ENCODE measurements at regions not wholly inside any gene's neighbourhood (a gene's known extent, or its start where the extent isn't known, plus 50 kb on each side); places are given as distances from the start of the nearest gene placed in this dataset.

- TF ChIP-seq, protein P1, sequence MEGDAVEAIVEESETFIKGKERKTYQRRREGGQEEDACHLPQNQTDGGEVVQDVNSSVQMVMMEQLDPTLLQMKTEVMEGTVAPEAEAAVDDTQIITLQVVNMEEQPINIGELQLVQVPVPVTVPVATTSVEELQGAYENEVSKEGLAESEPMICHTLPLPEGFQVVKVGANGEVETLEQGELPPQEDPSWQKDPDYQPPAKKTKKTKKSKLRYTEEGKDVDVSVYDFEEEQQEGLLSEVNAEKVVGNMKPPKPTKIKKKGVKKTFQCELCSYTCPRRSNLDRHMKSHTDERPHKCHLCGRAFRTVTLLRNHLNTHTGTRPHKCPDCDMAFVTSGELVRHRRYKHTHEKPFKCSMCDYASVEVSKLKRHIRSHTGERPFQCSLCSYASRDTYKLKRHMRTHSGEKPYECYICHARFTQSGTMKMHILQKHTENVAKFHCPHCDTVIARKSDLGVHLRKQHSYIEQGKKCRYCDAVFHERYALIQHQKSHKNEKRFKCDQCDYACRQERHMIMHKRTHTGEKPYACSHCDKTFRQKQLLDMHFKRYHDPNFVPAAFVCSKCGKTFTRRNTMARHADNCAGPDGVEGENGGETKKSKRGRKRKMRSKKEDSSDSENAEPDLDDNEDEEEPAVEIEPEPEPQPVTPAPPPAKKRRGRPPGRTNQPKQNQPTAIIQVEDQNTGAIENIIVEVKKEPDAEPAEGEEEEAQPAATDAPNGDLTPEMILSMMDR (IDR thresholded peaks at IDR 0.05) = no peak
- no peaks in the 10 kb centered on the region for H3K36me3 ChIP-seq (ENCODE audit: control insufficient read depth, insufficient read depth, low read length)
- no peaks in the 10 kb centered on the region for H3K36me3 Mint-ChIP-seq
- no peak overlapping the region for H3K4me3 Mint-ChIP-seq
- intact Hi-C loops (cut with micrococcal nuclease) = no loop called here
- peaks cover 0 to 6% of the 10 kb centered on the region in 2 donors for H3K4me1 Mint-ChIP-seq
- no peak overlapping the region for H3K27ac Mint-ChIP-seq
- no peaks in the 10 kb centered on the region for H3K9me3 ChIP-seq (ENCODE audit: control insufficient read depth, insufficient read depth, low read length)
- H3K4me3 ChIP-seq (ENCODE audit: low read length) = no peak overlapping the region
- WGBS (ENCODE audit: insufficient coverage) = 100% methylated on average over 1 of the region's 2 CpGs
- DNase-seq (no peak), ATAC-seq (no peak)
- H3K9me3 Mint-ChIP-seq = no peaks in the 10 kb centered on the region
- H3K27ac ChIP-seq (ENCODE audit: low read length) = no peak overlapping the region
- peaks cover 5 to 10% of the 10 kb centered on the region in 2 donors for H3K27me3 Mint-ChIP-seq (ENCODE audit: low read depth in 2 of 2)
- no peaks in the 10 kb centered on the region for H3K27me3 ChIP-seq (ENCODE audit: control insufficient read depth, insufficient read depth, low read length)
- no peaks in the 10 kb centered on the region for H3K4me1 ChIP-seq (ENCODE audit: control insufficient read depth, insufficient read depth, low read length)
Observed at GRCh38 chr10:8389630-8390029, 335.1 kb downstream of the GATA3 start.

DNA sequence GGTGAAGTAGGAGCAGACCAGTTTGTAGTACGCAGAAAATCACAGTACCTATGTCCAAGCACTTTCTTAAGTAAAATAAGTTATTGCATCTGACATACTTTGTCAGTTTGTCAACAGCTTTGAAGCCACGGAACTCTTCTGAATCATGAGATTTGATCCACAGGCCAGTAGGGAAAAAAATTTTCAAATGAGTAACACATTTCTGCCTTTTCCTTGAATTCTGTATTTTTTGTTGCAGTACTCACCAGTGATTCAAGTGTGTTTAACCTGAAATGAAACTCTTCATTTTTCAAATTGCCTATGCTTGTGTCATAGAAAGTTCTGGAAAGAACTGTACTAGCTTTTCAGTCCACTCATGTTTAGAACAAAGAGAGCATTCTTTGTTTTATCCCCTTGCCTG lies 337.7 kb downstream of the GATA3 start:
- H3K4me3 Mint-ChIP-seq = no peak overlapping the region
- TF ChIP-seq, protein P1 (IDR thresholded peaks at IDR 0.05) = no peak

GRCh38 chr10:8393531-8393930 lies 339.0 kb downstream of the GATA3 start:
- no peaks in the 10 kb centered on the region for H3K9me3 ChIP-seq (ENCODE audit: control insufficient read depth, insufficient read depth, low read length)
- Mint-ChIP-seq H3K27ac (no peak overlapping the region), H3K9me3 (no peaks in the 10 kb centered on the region), H3K27me3 (ENCODE audit: low read depth in 2 of 2) (peaks cover 10 to 12% of the 10 kb centered on the region in 2 donors), H3K36me3 (no peaks in the 10 kb centered on the region), H3K4me1 (peaks cover 0 to 5% of the 10 kb centered on the region in 2 donors), H3K4me3 (no peak overlapping the region)
- TF ChIP-seq, protein P1 (IDR thresholded peaks at IDR 0.05) = no peak
- ATAC-seq (no peak), DNase-seq (no peak)
- H3K27ac ChIP-seq (ENCODE audit: low read length) = no peak overlapping the region
- no peak overlapping the region for H3K4me3 ChIP-seq (ENCODE audit: low read length)
- no peaks in the 10 kb centered on the region for H3K36me3 ChIP-seq (ENCODE audit: control insufficient read depth, insufficient read depth, low read length)
- no peaks in the 10 kb centered on the region for H3K27me3 ChIP-seq (ENCODE audit: control insufficient read depth, insufficient read depth, low read length)
- no peaks in the 10 kb centered on the region for H3K4me1 ChIP-seq (ENCODE audit: control insufficient read depth, insufficient read depth, low read length)
- WGBS (ENCODE audit: insufficient coverage) = 82% methylated on average over 2 of the region's 2 CpGs
- intact Hi-C loops (cut with micrococcal nuclease) = no loop called here

More for the DNA sequence above, 337.7 kb downstream of the GATA3 start:
- 93% methylated on average over 2 of the region's 2 CpGs for WGBS (ENCODE audit: insufficient coverage)
- no peaks in the 10 kb centered on the region for H3K9me3 ChIP-seq (ENCODE audit: control insufficient read depth, insufficient read depth, low read length)
- no peak overlapping the region for H3K27ac ChIP-seq (ENCODE audit: low read length)
- Mint-ChIP-seq H3K27me3 (ENCODE audit: low read depth in 2 of 2) (peaks cover 12 to 15% of the 10 kb centered on the region in 2 donors), H3K27ac (no peak overlapping the region), H3K9me3 (no peaks in the 10 kb centered on the region), H3K4me1 (peaks cover 0 to 10% of the 10 kb centered on the region in 2 donors), H3K36me3 (no peaks in the 10 kb centered on the region)
- H3K27me3 ChIP-seq (ENCODE audit: control insufficient read depth, insufficient read depth, low read length) = no peaks in the 10 kb centered on the region
- H3K4me3 ChIP-seq (ENCODE audit: low read length) = no peak overlapping the region
- intact Hi-C loops (cut with micrococcal nuclease) = no loop called here
- H3K36me3 ChIP-seq (ENCODE audit: control insufficient read depth, insufficient read depth, low read length) = no peaks in the 10 kb centered on the region
- no peaks in the 10 kb centered on the region for H3K4me1 ChIP-seq (ENCODE audit: control insufficient read depth, insufficient read depth, low read length)
- DNase-seq (no peak), ATAC-seq (no peak)

GRCh38 chr10:8396675-8397074 lies 342.2 kb downstream of the GATA3 start:
- WGBS (ENCODE audit: insufficient coverage) = 89% methylated on average over 1 of the region's 1 CpG
- H3K9me3 Mint-ChIP-seq = no peaks in the 10 kb centered on the region
- DNase-seq (no peak), ATAC-seq (no peak)
- H3K27ac Mint-ChIP-seq = no peak overlapping the region
- no peaks in the 10 kb centered on the region for H3K36me3 ChIP-seq (ENCODE audit: control insufficient read depth, insufficient read depth, low read length)
- H3K36me3 Mint-ChIP-seq = no peaks in the 10 kb centered on the region
- no peaks in the 10 kb centered on the region for H3K27me3 ChIP-seq (ENCODE audit: control insufficient read depth, insufficient read depth, low read length)
- peaks cover 6% of the 10 kb centered on the region for H3K4me1 ChIP-seq (ENCODE audit: control insufficient read depth, insufficient read depth, low read length)
- peaks cover 11 to 15% of the 10 kb centered on the region in 2 donors for H3K4me1 Mint-ChIP-seq
- H3K4me3 ChIP-seq (ENCODE audit: low read length) = no peak overlapping the region
- TF ChIP-seq, protein P1 (IDR thresholded peaks at IDR 0.05) = no peak
- no peaks in the 10 kb centered on the region for H3K9me3 ChIP-seq (ENCODE audit: control insufficient read depth, insufficient read depth, low read length)
- no peak overlapping the region for H3K4me3 Mint-ChIP-seq
- intact Hi-C loops (cut with micrococcal nuclease) = no loop called here
- H3K27ac ChIP-seq (ENCODE audit: low read length) = no peak overlapping the region
- H3K27me3 Mint-ChIP-seq (ENCODE audit: low read depth in 2 of 2) = peaks cover 7 to 13% of the 10 kb centered on the region in 2 donors
